HG03103 (cell line): ENCODE measurements at regions not wholly inside any gene's neighbourhood (a gene's known extent, or its start where the extent isn't known, plus 50 kb on each side); places are given as distances from the start of the nearest gene placed in this dataset.
A peak's percentile ranks its signal among the peaks of the same experiment; 100 is the strongest.
"Not testable (repeated sequence)": the region's sequence is repeated elsewhere in the genome, so short reads cannot be mapped to it uniquely, and the experiment has no call there.

ENCODE experiments used
- ATAC-seq: cut with Tn5 transposase; IDR thresholded peaks from one replicate; pipeline ENCODE4 v1.9.1; 2021; ENCODE audit warnings: low read depth; ENCODE audit not compliant: unreplicated experiment

GRCh38 chr5:54825005-54825404 lies 160.4 kb downstream of the ESM1 start:
- no peak for ATAC-seq

- ATAC-seq = no peak
Observed at GRCh38 chr5:54823006-54823405, 162.4 kb downstream of the ESM1 start.

- no peak for ATAC-seq
Observed at GRCh38 chr5:54822324-54822687, 163.1 kb downstream of the ESM1 start.

GRCh38 chr5:54821445-54822323 lies 163.7 kb downstream of the ESM1 start:
- ATAC-seq = no peak

- ATAC-seq = no peak
Observed at GRCh38 chr5:54820346-54821134, 164.9 kb downstream of the ESM1 start.

- ATAC-seq = no peak
Observed at GRCh38 chr5:54807421-54807820, 178.0 kb downstream of the ESM1 start.

GRCh38 chr5:54804521-54804920 lies 180.9 kb downstream of the ESM1 start:
- ATAC-seq = no peak

GRCh38 chr5:54804086-54804485 lies 181.3 kb downstream of the ESM1 start:
- ATAC-seq = no peak

GRCh38 chr5:54803471-54804011 lies 181.9 kb downstream of the ESM1 start:
- no peak for ATAC-seq

GRCh38 chr5:54799645-54800044 lies 185.7 kb downstream of the ESM1 start:
- ATAC-seq = peak; percentile 77

- no peak for ATAC-seq
Observed at GRCh38 chr5:54795777-54796176, 189.6 kb downstream of the ESM1 start.

GRCh38 chr5:54795284-54795683 lies 190.1 kb downstream of the ESM1 start:
- ATAC-seq = no peak

- ATAC-seq = no peak
Observed at GRCh38 chr5:54794135-54794975, 191.0 kb downstream of the ESM1 start.

GRCh38 chr5:54793468-54794134 lies 191.8 kb downstream of the ESM1 start:
- no peak for ATAC-seq

- ATAC-seq = no peak
Observed at GRCh38 chr5:54792611-54793404, 192.6 kb downstream of the ESM1 start.

- not testable (repeated sequence) for ATAC-seq
Observed at GRCh38 chr5:54787910-54788309, 197.5 kb downstream of the ESM1 start.

- ATAC-seq = peak; percentile 86
Observed at GRCh38 chr5:54785729-54786591, 199.4 kb downstream of the ESM1 start.

GRCh38 chr5:54778783-54779182 lies 206.6 kb downstream of the ESM1 start:
- no peak for ATAC-seq
